Mammary epithelial cell (primary cell): ENCODE measurements at regions not wholly inside any gene's neighbourhood (a gene's known extent, or its start where the extent isn't known, plus 50 kb on each side); places are given as distances from the start of the nearest gene placed in this dataset.

Source experiments
- EZH2 ChIP-seq: IDR thresholded peaks from 2 replicates; pipeline ENCODE4 v1.6.1; 2012; ENCODE audit warnings: low read length, inconsistent platforms, borderline replicate concordance
- TF ChIP-seq, protein P1 (sequence below), 2 donors: IDR thresholded peaks in 1 of 2; conservative IDR thresholded peaks in 1 of 2; 2 replicates each; pipeline ENCODE4 v1.5.1; 2011 to 2012; ENCODE audit warnings: inconsistent platforms in 2 of 2, low read length in 2 of 2, mild to moderate bottlenecking in 2 of 2, control low read depth in 1 of 2, low read depth in 1 of 2; ENCODE audit not compliant: insufficient read depth in 1 of 2; ENCODE audit errors: extremely low read depth in 1 of 2

DNA sequence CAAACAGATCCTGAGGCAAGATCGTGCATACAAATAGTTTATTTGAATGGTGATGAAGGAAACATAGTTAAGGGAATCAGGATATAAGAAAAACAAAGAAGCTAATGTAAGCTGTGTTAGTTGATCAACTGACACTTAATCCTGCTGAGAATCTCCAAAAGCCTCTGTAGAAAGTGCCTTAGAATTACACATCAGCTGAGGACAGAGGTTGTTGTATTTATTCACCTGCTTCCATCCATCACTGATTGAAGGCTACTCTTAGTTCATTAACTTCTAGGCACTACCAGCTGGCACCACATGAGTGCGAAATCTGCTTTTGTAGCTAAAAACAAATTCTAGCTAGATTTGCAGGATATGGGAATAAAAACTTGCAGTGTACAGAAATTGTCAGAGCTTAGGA lies 1082.0 kb upstream of the CNTN5 start:
- no peak for TF ChIP-seq EZH2
- TF ChIP-seq, protein P1, sequence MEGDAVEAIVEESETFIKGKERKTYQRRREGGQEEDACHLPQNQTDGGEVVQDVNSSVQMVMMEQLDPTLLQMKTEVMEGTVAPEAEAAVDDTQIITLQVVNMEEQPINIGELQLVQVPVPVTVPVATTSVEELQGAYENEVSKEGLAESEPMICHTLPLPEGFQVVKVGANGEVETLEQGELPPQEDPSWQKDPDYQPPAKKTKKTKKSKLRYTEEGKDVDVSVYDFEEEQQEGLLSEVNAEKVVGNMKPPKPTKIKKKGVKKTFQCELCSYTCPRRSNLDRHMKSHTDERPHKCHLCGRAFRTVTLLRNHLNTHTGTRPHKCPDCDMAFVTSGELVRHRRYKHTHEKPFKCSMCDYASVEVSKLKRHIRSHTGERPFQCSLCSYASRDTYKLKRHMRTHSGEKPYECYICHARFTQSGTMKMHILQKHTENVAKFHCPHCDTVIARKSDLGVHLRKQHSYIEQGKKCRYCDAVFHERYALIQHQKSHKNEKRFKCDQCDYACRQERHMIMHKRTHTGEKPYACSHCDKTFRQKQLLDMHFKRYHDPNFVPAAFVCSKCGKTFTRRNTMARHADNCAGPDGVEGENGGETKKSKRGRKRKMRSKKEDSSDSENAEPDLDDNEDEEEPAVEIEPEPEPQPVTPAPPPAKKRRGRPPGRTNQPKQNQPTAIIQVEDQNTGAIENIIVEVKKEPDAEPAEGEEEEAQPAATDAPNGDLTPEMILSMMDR (conservative IDR thresholded peaks at IDR 0.05 in 1 of 2, IDR thresholded peaks at IDR 0.05 in 1 of 2; ENCODE audit: extremely low read depth in 1 of 2, insufficient read depth in 1 of 2, low read depth in 1 of 2, low read length in 2 of 2), result no peak
